NCI-H82 treated with DMSO at 0.1 percent for 48 hours (cell line): ENCODE measurements at regions not wholly inside any gene's neighbourhood (a gene's known extent, or its start where the extent isn't known, plus 50 kb on each side); places are given as distances from the start of the nearest gene placed in this dataset.

ENCODE experiments used
- DNase-seq: peaks from one replicate; lab custom pipeline; 2025; ENCODE audit not compliant: unreplicated experiment; lab: John Stamatoyannopoulos, UW

GRCh38 chr9:13607481-13608441 lies 328.3 kb upstream of the MPDZ start:
- DNase-seq: no peak

GRCh38 chr9:13606586-13606985 lies 327.1 kb upstream of the MPDZ start:
- DNase-seq: no peak

DNA sequence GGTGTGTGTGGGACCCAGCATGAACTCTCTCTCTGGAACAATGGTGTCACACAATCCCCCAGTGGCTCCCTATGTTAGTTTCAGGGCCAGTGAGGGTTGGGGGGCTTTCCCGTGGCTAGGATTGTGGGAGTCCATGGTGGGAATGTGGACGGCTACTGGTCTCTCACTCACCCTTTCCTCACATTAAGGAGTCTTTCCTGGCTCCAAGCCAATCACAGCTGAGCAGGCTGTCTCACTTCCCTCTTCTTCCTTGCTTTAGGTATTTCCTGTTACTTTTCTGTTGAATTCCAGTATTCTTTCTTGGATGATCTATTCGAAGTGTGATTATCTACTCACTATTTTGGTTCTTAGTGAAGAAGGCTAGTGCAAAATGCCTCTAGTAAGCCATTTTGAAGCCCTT lies 324.4 kb upstream of the MPDZ start:
- no peak for DNase-seq

GRCh38 chr9:13598738-13599137 lies 319.2 kb upstream of the MPDZ start:
- no peak for DNase-seq

- no peak for DNase-seq
Observed at GRCh38 chr9:13597427-13597826, 317.9 kb upstream of the MPDZ start.

- DNase-seq: no peak
Observed at GRCh38 chr9:13597004-13597403, 317.5 kb upstream of the MPDZ start.

GRCh38 chr9:13596383-13596970 lies 317.0 kb upstream of the MPDZ start:
- DNase-seq: no peak

GRCh38 chr9:13590996-13591395 lies 311.5 kb upstream of the MPDZ start:
- DNase-seq: no peak

- DNase-seq: no peak
Observed at GRCh38 chr9:13589034-13589737, 309.7 kb upstream of the MPDZ start.

GRCh38 chr9:13588151-13589033 lies 308.9 kb upstream of the MPDZ start:
- DNase-seq: no peak

DNA sequence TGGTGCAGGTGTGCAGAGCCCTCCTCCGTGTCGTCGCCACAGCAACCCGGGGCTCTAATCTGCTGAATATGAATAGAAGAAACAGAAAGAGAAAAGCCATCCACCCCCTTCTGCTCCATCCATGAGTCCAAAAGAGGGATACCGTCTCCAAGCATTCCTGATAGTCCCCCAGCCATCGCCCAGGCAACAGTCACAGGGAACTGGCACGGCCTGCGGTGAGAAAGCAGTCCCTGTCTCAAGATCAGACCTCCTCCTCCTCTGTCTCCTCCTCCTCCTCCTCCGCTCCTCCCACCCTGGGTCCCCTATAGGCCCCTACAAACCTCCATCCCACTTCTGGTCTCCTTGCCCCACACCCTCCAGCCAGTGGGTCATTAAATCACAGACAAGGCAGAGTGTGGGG lies 308.1 kb upstream of the MPDZ start:
- DNase-seq: no peak

DNA sequence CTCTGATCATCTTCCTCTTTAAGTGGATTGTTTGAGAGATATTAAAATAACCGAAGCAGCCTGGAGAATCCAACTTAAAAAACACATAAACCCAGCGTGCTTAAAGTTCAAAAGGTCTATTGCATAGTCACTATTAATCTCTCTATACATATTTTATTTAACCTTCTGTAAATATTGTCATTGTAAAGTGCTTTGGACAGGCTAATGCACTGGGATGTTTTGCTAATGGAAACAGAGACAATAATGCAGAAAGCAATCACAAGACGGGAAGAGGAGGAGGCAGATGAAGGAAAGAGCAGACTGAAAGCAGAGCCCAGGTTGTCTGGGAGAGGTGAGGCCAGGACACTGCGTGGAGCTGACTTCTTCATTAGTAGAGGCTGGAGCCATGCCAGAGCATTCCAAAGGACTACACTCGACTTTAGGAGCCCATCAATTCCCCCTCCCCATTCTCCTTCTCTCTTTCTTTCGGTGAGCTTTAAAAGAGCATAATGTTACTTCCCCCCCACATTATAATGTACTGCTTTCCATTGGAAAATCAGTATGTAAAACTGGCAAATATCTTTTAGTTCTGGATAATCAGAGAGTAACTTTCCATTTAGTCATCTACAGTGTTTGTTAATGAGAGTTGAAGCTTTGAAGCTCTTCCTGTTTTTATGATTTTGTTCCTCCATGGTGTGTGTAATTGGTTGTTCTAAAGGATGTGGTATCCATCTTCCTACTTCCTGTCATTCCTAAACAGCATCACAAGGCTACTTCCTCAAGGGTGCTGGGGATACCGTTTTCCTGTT lies 307.3 kb upstream of the MPDZ start:
- DNase-seq: no peak

DNA sequence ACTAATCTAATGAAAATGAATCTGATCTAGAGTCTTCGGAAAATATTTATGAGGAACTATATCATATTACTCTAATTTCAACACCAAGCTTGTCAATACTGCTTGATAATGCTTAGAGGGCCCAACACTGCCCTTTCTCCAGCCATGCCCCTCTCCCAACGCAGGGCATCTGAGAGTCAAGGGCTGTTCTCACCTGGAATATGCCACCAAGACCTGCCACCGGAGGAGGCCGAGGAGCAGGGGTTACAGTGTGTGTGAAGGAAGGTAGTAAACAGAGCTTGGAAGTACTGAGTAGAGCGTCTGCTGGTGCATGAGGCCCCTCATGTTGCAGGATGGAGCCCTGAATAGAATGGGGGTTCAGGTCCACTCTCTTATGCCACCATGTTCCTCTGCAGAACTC lies 301.3 kb upstream of the MPDZ start:
- DNase-seq: no peak

GRCh38 chr9:13580131-13580530 lies 300.6 kb upstream of the MPDZ start:
- no peak for DNase-seq

- DNase-seq: no peak
Observed at GRCh38 chr9:13576101-13576500, 296.6 kb upstream of the MPDZ start.

DNA sequence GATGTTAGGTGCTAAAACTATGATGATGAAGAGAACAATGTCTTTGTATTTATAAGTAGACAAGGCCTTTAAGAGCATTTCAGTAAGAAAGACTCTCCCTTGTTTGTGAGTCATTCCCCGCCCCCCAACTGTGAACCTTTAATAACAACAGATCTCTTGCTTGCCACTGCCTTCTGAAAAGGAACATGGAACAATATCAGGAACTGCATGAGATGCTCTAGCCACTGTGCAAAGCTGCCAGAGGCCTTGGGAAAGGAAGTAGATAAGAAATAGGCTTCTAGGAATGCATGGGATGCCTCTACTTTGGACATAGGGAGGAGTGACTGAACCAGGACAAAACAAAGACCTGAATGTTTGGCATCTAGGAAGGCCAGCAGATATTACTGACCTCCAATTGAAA lies 296.1 kb upstream of the MPDZ start:
- no peak for DNase-seq

- no peak for DNase-seq
Observed at GRCh38 chr9:13570068-13570974, 290.8 kb upstream of the MPDZ start.

GRCh38 chr9:13569602-13570067 lies 290.1 kb upstream of the MPDZ start:
- DNase-seq: no peak
